OCI-LY1 (cell line): ENCODE measurements at regions not wholly inside any gene's neighbourhood (a gene's known extent, or its start where the extent isn't known, plus 50 kb on each side); places are given as distances from the start of the nearest gene placed in this dataset.

Experiments used
- H2AFZ ChIP-seq: fragments of 200-600 bp; sonication (generic), shearing (Covaris generic); 2 replicates; pipeline ENCODE4 v1.6.0; 2014; ENCODE audit warnings: antibody characterized with exemption, mild to moderate bottlenecking, low read length
- H3F3A ChIP-seq: fragments of 200-600 bp; sonication (generic), shearing (Covaris generic); 2 replicates; pipeline ENCODE4 v1.6.0; 2014; ENCODE audit warnings: mild to moderate bottlenecking, antibody characterized with exemption, low read length, moderate library complexity; ENCODE audit not compliant: insufficient read depth
- H3K27ac ChIP-seq: fragments of 200-600 bp; sonication (generic); 2 replicates; pipeline ENCODE4 v1.5.1; 2014; ENCODE audit warnings: low read length, mixed run types, mild to moderate bottlenecking, low read depth; ENCODE audit not compliant: poor library complexity, severe bottlenecking
- H3K27me3 ChIP-seq: fragments of 200-600 bp; sonication (generic); 2 replicates; pipeline ENCODE4 v1.6.0; 2014; ENCODE audit warnings: antibody characterized with exemption, mild to moderate bottlenecking, low read length, moderate library complexity; ENCODE audit not compliant: insufficient read depth
- H3K36me3 ChIP-seq: fragments of 200-600 bp; sonication (generic); 2 replicates; pipeline ENCODE4 v1.6.1; 2014; ENCODE audit warnings: mild to moderate bottlenecking, antibody characterized with exemption, low read length, moderate library complexity, mixed read lengths; ENCODE audit not compliant: insufficient read depth
- H3K4me1 ChIP-seq: fragments of 200-600 bp; sonication (generic); 2 replicates; pipeline ENCODE4 v1.5.1; 2014; ENCODE audit warnings: mild to moderate bottlenecking, low read length, moderate library complexity; ENCODE audit not compliant: insufficient read depth, severe bottlenecking
- H3K4me2 ChIP-seq: fragments of 200-600 bp; sonication (generic), shearing (Covaris generic); 2 replicates; pipeline ENCODE4 v1.6.1; 2014; ENCODE audit warnings: low read length
- H3K4me3 ChIP-seq: fragments of 200-600 bp; sonication (generic); 2 replicates; pipeline ENCODE4 v1.5.1; 2014; ENCODE audit warnings: low read length, low read depth, mild to moderate bottlenecking, mixed read lengths; ENCODE audit not compliant: poor library complexity, severe bottlenecking
- H3K79me2 ChIP-seq: fragments of 200-600 bp; shearing (Covaris generic); 2 replicates; pipeline ENCODE4 v1.6.1; 2016; ENCODE audit warnings: mixed run types, low read length, mixed read lengths; ENCODE audit not compliant: insufficient read depth
- H3K9ac ChIP-seq: fragments of 200-600 bp; sonication (generic), shearing (Covaris generic); 2 replicates; pipeline ENCODE4 v1.6.1; 2014; ENCODE audit warnings: mild to moderate bottlenecking, low read length, mixed read lengths
- H3K9me2 ChIP-seq: fragments of 200-600 bp; sonication (generic), shearing (Covaris generic); 2 replicates; pipeline ENCODE4 v1.6.1; 2014; ENCODE audit warnings: low read depth, mild to moderate bottlenecking, low read length, mixed read lengths
- H3K9me3 ChIP-seq: fragments of 200-600 bp; shearing (Covaris generic); 2 replicates; pipeline ENCODE4 v1.6.1; 2014; ENCODE audit warnings: low read length, mixed read lengths
- H4K20me1 ChIP-seq: fragments of 200-600 bp; sonication (generic), shearing (Covaris generic); 2 replicates; pipeline ENCODE4 v1.6.0; 2016; ENCODE audit warnings: mild to moderate bottlenecking, low read length; ENCODE audit not compliant: insufficient read depth
- CTCF ChIP-seq: fragments of 200-600 bp; sonication (generic), shearing (Covaris generic); IDR thresholded peaks from 2 replicates; pipeline ENCODE4 v1.5.1; 2017; ENCODE audit warnings: mild to moderate bottlenecking, antibody characterized with exemption, low read length, moderate library complexity, mixed read lengths
- EZH2 ChIP-seq: fragments of 200-600 bp; sonication (generic), shearing (Covaris generic); IDR thresholded peaks from 2 replicates; pipeline ENCODE4 v1.8.0; 2017; ENCODE audit warnings: borderline replicate concordance, mixed run types, mild to moderate bottlenecking, antibody characterized with exemption, low read length, moderate library complexity, mixed read lengths

DNA sequence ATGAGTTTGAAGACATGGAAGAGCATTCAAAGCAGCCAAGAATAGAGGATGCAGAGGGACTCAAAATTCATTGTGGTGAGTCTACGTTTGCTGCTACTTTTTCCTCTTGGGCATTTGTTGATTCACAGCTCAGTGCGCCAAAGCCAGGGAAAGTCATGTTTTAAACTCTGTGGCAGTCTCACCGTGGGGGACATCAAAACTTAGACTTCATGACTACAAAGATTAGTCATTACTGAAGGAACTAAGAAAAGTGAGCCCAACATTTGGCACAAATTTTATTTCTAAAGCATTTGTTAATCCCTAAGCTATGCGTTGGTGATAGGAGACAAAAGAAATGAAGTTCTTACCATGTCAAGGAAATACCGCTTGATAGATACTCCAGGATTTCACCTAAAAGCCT is 73.7 kb upstream of the MTAP start:
- Histone ChIP-seq H3K4me3 (no peak overlapping the region), H2AFZ (no peak overlapping the region), H3K4me2 (no peak overlapping the region)

DNA sequence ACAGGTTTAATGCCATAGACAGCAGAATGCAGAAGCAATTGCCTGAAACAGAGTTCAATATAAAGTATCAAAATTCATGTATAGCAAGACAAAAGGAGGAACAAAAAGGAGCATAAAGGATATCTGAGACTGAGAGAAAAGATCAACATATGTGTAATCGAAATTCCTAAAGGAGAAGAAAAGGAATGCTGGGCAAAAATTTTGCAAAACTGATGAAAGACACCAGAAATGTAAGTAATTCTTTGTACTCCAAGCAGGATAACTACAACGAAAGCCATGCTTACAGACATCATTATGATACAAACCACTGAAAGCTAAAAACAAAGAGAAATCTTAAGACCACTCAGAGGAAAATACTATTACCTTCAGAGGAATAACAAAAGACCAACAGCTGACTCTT is 72.8 kb upstream of the MTAP start:
- Histone ChIP-seq H3K79me2 (no peaks in the 10 kb centered on the region), H3K9me3 (no peaks in the 10 kb centered on the region), H3K27me3 (no peaks in the 10 kb centered on the region), H3K4me2 (no peak overlapping the region), H2AFZ (no peak overlapping the region), H3K4me1 (no peaks in the 10 kb centered on the region), H3K27ac (no peak overlapping the region), H3K9ac (no peak overlapping the region), H3K9me2 (no peaks in the 10 kb centered on the region), H3F3A (no peaks in the 10 kb centered on the region), H4K20me1 (no peaks in the 10 kb centered on the region), H3K4me3 (no peak overlapping the region), H3K36me3 (no peaks in the 10 kb centered on the region)
- no peak for TF ChIP-seq EZH2
- no peak for TF ChIP-seq CTCF

More for the DNA sequence above, 73.7 kb upstream of the MTAP start:
- Histone ChIP-seq H3K27ac (no peak overlapping the region), H4K20me1 (no peaks in the 10 kb centered on the region), H3K79me2 (no peaks in the 10 kb centered on the region), H3K9me3 (no peaks in the 10 kb centered on the region), H3K36me3 (no peaks in the 10 kb centered on the region), H3K4me1 (no peaks in the 10 kb centered on the region), H3K9ac (no peak overlapping the region), H3K9me2 (no peaks in the 10 kb centered on the region), H3F3A (no peaks in the 10 kb centered on the region), H3K27me3 (no peaks in the 10 kb centered on the region)
- TF ChIP-seq EZH2 (no peak), CTCF (no peak)

DNA sequence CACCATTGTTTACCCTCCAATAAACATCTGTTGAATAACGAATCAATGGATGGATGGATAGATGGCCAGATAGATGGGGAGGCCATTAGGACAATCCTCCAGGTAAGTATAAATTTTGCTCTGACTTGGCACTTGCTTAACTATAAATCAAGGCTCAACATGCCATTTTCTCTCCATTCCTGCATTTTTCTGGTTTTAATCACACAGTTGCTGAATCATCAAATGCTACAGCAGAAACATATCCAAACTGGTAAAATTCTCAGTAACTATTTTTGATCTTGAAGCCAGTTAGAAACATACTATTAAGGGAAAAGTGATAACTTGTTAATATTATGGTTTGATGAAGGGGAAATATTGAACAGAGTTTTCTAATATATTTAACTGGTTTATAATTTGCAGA is 71.5 kb upstream of the MTAP start:
- no peak overlapping the region for H2AFZ ChIP-seq
- no peaks in the 10 kb centered on the region for H3K9me2 ChIP-seq
- no peak overlapping the region for H3K4me3 ChIP-seq
- no peaks in the 10 kb centered on the region for H3K27me3 ChIP-seq
- H3K4me1 ChIP-seq = no peaks in the 10 kb centered on the region
- H3K27ac ChIP-seq = no peak overlapping the region
- H3K79me2 ChIP-seq = no peaks in the 10 kb centered on the region
- no peaks in the 10 kb centered on the region for H3F3A ChIP-seq
- TF ChIP-seq EZH2 = no peak
- no peak for TF ChIP-seq CTCF
- H3K36me3 ChIP-seq = no peaks in the 10 kb centered on the region
- no peaks in the 10 kb centered on the region for H4K20me1 ChIP-seq
- no peaks in the 10 kb centered on the region for H3K9me3 ChIP-seq
- no peak overlapping the region for H3K4me2 ChIP-seq
- H3K9ac ChIP-seq = no peak overlapping the region
